Anterior cingulate cortex (tissue), 58 donors: ENCODE measurements at regions not wholly inside any gene's neighbourhood (a gene's known extent, or its start where the extent isn't known, plus 50 kb on each side); places are given as distances from the start of the nearest gene placed in this dataset.
"Not testable (repeated sequence)": the region's sequence is repeated elsewhere in the genome, so short reads cannot be mapped to it uniquely, and the experiment has no call there.

Source experiments
- DNase-seq, 58 donors: peaks; one replicate each; lab custom pipeline; 2025; lab: John Stamatoyannopoulos, UW

GRCh38 chr12:18794000-18794399 lies 56.1 kb downstream of the CAPZA3 start:
- no peak for DNase-seq

DNA sequence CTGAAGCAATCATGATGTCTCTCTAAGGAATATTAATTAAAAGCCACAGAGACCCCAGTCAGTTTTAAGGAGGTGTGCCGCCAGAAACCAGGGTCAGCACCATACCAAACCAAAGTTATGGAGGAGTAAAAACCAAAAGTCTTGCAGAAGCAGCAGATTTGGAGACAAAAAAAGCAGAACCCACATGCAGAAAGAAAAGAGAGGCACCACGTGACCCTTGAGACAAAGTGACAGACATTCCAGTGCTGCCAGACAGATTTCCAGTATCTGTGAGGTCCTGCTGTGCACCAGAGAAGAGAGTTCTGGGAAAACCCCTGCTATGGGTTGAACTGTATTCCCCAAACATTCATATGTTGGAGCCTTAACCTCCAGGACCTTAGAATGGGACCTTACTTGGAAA lies 59.7 kb downstream of the CAPZA3 start:
- DNase-seq, result no peak

DNA sequence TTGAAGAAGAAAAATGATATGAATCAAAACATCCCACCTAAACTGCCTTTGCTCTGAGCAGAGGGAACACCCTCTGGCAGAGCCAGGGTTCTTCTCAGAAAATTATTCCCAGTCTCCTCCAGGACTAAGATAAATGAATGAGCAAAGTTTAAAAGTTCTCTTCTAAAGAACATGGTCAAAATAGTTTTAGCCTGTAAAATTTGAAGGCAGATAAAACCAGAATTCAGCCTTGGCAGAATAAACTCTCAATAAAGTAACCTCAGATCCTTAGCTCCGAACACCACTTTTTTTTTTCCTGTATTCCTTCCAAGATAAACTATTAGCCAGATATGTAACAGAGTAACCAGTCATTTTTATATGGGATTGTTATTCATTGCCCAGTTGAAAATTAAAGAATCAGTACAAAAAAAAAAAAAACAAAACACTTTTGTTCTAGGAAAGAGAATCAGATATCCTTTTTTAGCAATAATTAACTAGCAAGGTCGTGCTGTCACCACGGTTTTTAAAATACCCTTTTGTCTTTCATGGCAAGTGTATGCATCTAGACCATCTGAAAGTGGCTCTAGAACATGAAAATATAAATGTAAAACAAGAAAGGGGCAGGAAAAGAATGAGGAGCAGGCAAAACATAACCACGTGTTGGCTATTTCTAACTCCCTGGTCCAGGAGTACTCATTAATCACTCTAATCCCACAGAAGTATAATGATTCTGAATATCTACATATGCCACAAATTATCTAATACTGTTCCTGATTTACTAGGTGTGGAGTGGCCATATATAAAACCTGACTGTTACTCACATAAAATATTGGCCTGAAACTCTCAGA lies 60.8 kb downstream of the CAPZA3 start:
- no peak for DNase-seq

- DNase-seq, result no peak
These were observed 61.6 kb downstream of the CAPZA3 start for GRCh38 chr12:18799561-18799960.

- DNase-seq, result no peak
These were observed 67.8 kb downstream of the CAPZA3 start for GRCh38 chr12:18805516-18806248.

- no peak for DNase-seq
These were observed 69.8 kb downstream of the CAPZA3 start for GRCh38 chr12:18807714-18808113.

GRCh38 chr12:18808221-18808620 lies 70.3 kb downstream of the CAPZA3 start:
- DNase-seq, result no peak

- peak in 1 of 58 donors; percentile 8 for DNase-seq
These were observed 72.8 kb downstream of the CAPZA3 start for GRCh38 chr12:18810537-18811253.

GRCh38 chr12:18811273-18811672 lies 73.4 kb downstream of the CAPZA3 start:
- no peak for DNase-seq

DNA sequence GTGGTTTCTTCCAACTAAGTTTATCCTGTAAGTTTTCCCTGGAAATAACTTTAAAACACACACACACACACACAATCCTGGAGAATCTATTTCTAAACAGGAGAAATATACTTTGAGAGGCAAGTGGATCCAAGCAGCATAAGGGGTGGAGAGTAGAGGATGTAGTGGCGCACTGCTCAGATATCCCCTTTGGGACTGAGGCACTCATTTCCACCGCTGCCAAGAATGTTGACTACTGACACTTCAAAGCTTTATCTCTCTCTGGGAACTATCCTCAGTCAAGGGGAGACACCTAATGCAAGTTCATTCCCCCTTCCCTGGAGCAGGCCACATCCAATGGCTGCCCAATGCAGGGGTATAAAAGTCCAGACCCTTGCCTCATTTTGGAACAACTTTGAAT lies 75.8 kb downstream of the CAPZA3 start:
- DNase-seq, result no peak

DNA sequence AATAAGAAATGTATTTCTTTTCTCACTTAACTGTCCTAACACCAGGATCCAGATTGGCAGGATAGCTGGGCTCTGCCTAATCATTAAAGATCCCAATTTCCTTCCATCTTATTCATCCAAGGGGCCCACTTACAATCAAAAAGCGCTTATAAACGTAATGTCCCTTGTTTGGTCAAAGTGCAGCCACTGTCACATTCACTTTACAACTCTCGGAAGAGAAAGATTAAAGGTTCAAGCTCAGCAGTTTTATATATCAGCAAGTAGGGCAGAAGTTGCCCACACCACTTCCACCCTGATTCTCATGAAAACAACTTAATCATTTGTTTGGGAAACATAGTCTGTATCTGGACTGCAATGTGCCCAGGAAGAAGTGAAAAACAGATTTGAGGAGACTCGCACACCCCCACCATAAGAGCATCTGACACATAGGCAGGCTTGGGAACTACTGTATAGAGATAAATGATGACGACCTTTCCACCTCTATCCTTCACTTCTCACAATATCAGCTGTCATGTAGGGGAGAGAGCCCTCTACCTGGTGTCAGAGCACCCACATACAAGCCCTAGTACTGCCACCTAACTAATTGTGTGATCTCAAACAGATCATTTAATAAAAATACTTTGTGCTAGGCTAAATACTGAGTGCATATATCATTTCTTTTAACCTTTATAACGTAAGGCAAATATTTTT lies 80.8 kb downstream of the CAPZA3 start:
- no peak for DNase-seq

DNA sequence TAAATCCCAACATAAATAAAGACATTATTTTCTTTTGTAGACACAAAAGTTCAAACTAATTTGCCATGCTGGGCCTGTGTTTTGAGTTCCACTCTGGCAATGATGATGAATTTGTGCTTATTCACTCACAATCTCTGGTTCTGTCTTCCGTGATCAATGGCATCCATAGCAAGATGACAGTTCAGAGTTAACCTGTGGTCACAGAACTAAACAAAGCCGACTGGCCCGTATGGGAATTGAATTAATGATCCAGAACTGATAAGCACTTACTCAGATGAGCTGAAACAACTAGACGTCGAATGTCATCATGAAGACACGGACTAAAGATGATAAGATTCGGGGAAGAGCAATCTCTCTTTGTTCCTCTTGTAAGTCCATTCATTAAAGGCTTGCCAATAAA lies 81.6 kb downstream of the CAPZA3 start:
- no peak for DNase-seq

- DNase-seq, result no peak
These were observed 85.5 kb downstream of the CAPZA3 start for GRCh38 chr12:18823461-18823860.

DNA sequence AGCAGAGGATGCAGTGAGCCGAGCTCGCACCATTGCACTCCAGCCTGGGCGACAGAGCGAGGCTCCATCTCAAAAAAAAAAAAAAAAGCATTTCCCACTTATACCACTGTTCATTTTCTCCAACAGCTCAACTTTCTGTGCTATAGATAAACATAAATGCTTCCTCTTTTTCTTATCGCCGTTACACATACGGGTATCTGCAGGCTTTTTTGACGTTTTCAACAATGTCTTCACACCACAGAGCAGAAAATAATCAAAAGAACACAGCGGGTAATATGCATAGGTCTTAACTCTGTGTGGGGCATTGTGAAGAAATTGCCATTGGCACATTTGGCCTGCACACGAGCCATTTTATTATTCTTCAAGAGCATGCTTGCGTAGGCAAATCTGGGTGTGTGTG lies 86.4 kb downstream of the CAPZA3 start:
- DNase-seq, result no peak

GRCh38 chr12:18825138-18825537 lies 87.2 kb downstream of the CAPZA3 start:
- DNase-seq, result no peak

- no peak for DNase-seq
These were observed 90.0 kb downstream of the CAPZA3 start for GRCh38 chr12:18827913-18828312.

- no peak for DNase-seq
These were observed 90.6 kb downstream of the CAPZA3 start for GRCh38 chr12:18828483-18828882.

GRCh38 chr12:18828987-18829386 lies 91.1 kb downstream of the CAPZA3 start:
- DNase-seq, result no peak

DNA sequence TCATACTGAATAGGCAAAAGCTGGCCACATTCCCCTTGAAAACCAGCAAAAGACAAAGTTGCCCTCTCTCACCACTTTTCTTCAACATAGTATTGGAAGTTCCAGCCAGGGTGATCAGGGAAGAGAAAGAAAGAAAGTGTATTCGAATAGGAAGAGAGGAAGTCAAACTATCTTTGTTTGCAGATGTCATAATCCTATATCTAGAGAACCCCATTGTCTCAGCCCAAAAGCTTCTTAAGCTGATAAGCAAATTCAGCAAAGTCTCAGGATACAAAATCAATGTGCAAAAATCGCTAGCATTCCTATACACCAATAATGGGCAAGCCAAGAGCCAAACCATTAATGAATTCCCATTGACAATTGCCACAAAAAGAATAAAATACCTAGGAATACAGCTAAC lies 95.0 kb downstream of the CAPZA3 start:
- not testable (repeated sequence) for DNase-seq

- peak in 6 of 58 donors; percentile 1 to 47 (median 2) for DNase-seq
These were observed 99.1 kb downstream of the CAPZA3 start for GRCh38 chr12:18837025-18837424.

DNA sequence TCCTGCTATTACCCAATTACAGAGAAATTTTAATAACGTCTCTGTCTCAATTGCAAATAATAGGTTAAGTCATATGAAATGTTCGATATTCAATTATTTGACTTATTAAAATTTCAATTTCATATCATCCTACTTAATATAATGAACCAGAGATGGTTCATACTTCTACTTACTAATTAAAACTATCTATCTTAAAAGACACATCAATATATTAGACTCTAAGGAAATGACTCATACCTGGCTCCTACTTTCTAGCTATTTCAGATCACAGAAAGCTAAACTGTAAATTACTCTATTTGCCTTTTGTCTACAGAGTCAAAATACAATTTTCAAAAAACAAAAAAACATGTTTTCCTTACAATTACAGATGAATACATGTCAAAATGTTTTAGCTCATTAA lies 99.6 kb downstream of the CAPZA3 start:
- no peak for DNase-seq
